GM12865 (cell line): ENCODE measurements at regions not wholly inside any gene's neighbourhood (a gene's known extent, or its start where the extent isn't known, plus 50 kb on each side); places are given as distances from the start of the nearest gene placed in this dataset.

Experiments
- DNase-seq: peaks from one replicate; pipeline ENCODE4 v3.0.0; 2010; ENCODE audit warnings: low read depth
- H3K4me3 ChIP-seq: 2 replicates; pipeline ENCODE4 v1.5.1; 2011; ENCODE audit warnings: mild to moderate bottlenecking, low read depth, low read length, control low read depth
- CTCF ChIP-seq: IDR thresholded peaks from 2 replicates; pipeline ENCODE4 v1.5.1; 2011; ENCODE audit warnings: low read length, control low read depth, low read depth, inconsistent platforms; ENCODE audit not compliant: insufficient read depth; ENCODE audit errors: missing control alignments

GRCh38 chr2:58720033-58720769 is 479.1 kb upstream of the FANCL start:
- no peak overlapping the region for H3K4me3 ChIP-seq
- DNase-seq, result no peak
- no peak for TF ChIP-seq CTCF

GRCh38 chr2:58715344-58715743 is 474.2 kb upstream of the FANCL start:
- DNase-seq, result no peak
- no peak for TF ChIP-seq CTCF
- H3K4me3 ChIP-seq, result no peak overlapping the region

- no peak overlapping the region for H3K4me3 ChIP-seq
- no peak for DNase-seq
- TF ChIP-seq CTCF, result no peak
Observed at GRCh38 chr2:58714238-58714637, 473.1 kb upstream of the FANCL start.

- no peak for TF ChIP-seq CTCF
- DNase-seq, result no peak
- no peak overlapping the region for H3K4me3 ChIP-seq
Observed at GRCh38 chr2:58710795-58711279, 469.7 kb upstream of the FANCL start.

DNA sequence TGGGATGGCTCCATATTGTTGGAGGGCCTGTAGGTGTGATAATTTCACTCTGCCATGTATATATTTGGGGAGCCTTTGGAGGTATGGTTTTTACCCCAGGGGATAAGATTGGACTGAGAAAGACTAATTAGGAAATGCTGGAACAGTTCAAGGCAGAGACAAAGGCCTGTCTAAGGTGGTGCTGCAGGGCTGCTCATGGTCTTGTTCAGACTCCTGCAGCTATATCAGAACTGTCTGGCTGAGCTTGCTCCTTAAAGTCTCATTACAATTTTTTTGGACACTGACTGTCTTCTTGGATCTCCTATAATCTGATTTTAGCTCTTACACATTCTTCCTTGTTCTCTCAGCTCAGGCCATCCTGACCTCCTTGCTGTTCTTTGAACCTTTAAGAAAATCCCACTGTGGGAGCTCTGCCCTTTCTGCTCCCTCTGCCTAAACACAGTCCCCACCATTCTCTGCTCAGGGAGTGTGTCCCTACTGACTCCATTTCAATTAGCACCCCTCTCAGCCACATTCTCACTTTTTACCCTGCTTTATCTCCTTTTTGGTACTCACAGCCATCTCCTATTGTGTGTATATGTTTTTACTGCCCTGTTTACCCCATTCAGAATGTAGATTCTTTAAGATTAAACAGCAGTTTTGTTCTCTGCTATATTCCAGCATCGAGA is 468.7 kb upstream of the FANCL start:
- DNase-seq, result no peak
- TF ChIP-seq CTCF, result no peak
- H3K4me3 ChIP-seq, result no peak overlapping the region

GRCh38 chr2:58709274-58709673 is 468.1 kb upstream of the FANCL start:
- TF ChIP-seq CTCF, result no peak
- no peak overlapping the region for H3K4me3 ChIP-seq
- no peak for DNase-seq
